ENCODE measurements at regions not wholly inside any gene's neighbourhood (a gene's known extent, or its start where the extent isn't known, plus 50 kb on each side); places are given as distances from the start of the nearest gene placed in this dataset.

DNA sequence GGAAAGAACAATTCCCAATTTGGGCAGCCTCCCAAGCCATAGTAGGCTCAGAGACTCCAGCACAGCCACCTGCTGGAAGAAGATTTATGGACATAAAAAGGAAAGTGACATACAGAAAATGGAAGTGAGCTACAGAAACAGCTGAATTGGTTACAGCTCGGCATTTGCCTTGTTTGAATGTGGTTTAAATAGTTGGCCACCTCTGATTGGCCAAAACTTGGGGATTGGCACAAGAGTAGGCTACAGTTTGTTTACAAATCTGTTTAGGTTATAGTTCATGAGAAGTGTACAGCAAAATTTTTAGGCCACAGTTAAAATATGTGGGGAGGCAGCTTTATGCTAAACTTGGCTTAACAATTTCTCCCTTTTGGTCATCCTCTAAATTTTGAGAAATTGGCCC lies 150.4 kb downstream of the MAGEC1 start:
- no peaks in the 10 kb centered on the region for H3K4me1 Mint-ChIP-seq (ENCODE audit: low read depth, unreplicated experiment)
- H3K4me3 Mint-ChIP-seq (ENCODE audit: unreplicated experiment) = no peak overlapping the region
- DNase-seq = no peak
- POLR2A ChIA-PET = no interaction called here
- CTCF ChIA-PET = no interaction called here
- H3K36me3 ChIP-seq (ENCODE audit: control insufficient read depth, insufficient read depth, low read length) = no peaks in the 10 kb centered on the region
- H3K36me3 Mint-ChIP-seq (ENCODE audit: insufficient read depth, unreplicated experiment) = no peaks in the 10 kb centered on the region
- no peaks in the 10 kb centered on the region for H3K27me3 ChIP-seq (replicated peaks; ENCODE audit: control insufficient read depth, insufficient read depth, low read length)
- no peak overlapping the region for H3K4me3 ChIP-seq (ENCODE audit: low read depth, low read length)
- H3K4me1 ChIP-seq = no peaks in the 10 kb centered on the region
- H3K9me3 ChIP-seq = no peaks in the 10 kb centered on the region
- no peaks in the 10 kb centered on the region for H3K27me3 Mint-ChIP-seq (ENCODE audit: insufficient read depth, unreplicated experiment)
- H3K9me3 Mint-ChIP-seq (ENCODE audit: unreplicated experiment) = no peaks in the 10 kb centered on the region
- intact Hi-C loops (cut with micrococcal nuclease; ENCODE audit: unreplicated experiment) = no loop called here
- TF ChIP-seq, protein P1, sequence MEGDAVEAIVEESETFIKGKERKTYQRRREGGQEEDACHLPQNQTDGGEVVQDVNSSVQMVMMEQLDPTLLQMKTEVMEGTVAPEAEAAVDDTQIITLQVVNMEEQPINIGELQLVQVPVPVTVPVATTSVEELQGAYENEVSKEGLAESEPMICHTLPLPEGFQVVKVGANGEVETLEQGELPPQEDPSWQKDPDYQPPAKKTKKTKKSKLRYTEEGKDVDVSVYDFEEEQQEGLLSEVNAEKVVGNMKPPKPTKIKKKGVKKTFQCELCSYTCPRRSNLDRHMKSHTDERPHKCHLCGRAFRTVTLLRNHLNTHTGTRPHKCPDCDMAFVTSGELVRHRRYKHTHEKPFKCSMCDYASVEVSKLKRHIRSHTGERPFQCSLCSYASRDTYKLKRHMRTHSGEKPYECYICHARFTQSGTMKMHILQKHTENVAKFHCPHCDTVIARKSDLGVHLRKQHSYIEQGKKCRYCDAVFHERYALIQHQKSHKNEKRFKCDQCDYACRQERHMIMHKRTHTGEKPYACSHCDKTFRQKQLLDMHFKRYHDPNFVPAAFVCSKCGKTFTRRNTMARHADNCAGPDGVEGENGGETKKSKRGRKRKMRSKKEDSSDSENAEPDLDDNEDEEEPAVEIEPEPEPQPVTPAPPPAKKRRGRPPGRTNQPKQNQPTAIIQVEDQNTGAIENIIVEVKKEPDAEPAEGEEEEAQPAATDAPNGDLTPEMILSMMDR (IDR thresholded peaks at IDR 0.05; ENCODE audit: insufficient read depth in 1 of 2, low read depth in 1 of 2, low read length in 1 of 2, severe bottlenecking in 1 of 2, unreplicated experiment in 1 of 2) = no peak
- no TSS peak for BruUV-seq (replicated peaks)
- H3K27ac Mint-ChIP-seq (ENCODE audit: unreplicated experiment) = no peak overlapping the region

GRCh38 chrX:142052238-142052637 lies 148.5 kb downstream of the MAGEC1 start:
- H3K9me3 Mint-ChIP-seq (ENCODE audit: unreplicated experiment) = no peaks in the 10 kb centered on the region
- Histone ChIP-seq H3K4me1 (no peaks in the 10 kb centered on the region), H3K36me3 (ENCODE audit: control insufficient read depth, insufficient read depth, low read length) (no peaks in the 10 kb centered on the region), H3K4me3 (ENCODE audit: low read depth, low read length) (no peak overlapping the region), H3K27me3 (replicated peaks; ENCODE audit: control insufficient read depth, insufficient read depth, low read length) (no peaks in the 10 kb centered on the region), H3K9me3 (no peaks in the 10 kb centered on the region)
- H3K36me3 Mint-ChIP-seq (ENCODE audit: insufficient read depth, unreplicated experiment) = no peaks in the 10 kb centered on the region
- no peaks in the 10 kb centered on the region for H3K27me3 Mint-ChIP-seq (ENCODE audit: insufficient read depth, unreplicated experiment)
- CTCF ChIA-PET = no interaction called here
- no peak for DNase-seq
- TF ChIP-seq, protein P1 (IDR thresholded peaks at IDR 0.05; ENCODE audit: insufficient read depth in 1 of 2, low read depth in 1 of 2, low read length in 1 of 2, severe bottlenecking in 1 of 2, unreplicated experiment in 1 of 2) = no peak
- no TSS peak for BruUV-seq (replicated peaks)
- H3K27ac Mint-ChIP-seq (ENCODE audit: unreplicated experiment) = no peak overlapping the region
- POLR2A ChIA-PET = no interaction called here
- no peaks in the 10 kb centered on the region for H3K4me1 Mint-ChIP-seq (ENCODE audit: low read depth, unreplicated experiment)
- intact Hi-C loops (cut with micrococcal nuclease; ENCODE audit: unreplicated experiment) = no loop called here
- H3K4me3 Mint-ChIP-seq (ENCODE audit: unreplicated experiment) = no peak overlapping the region

GRCh38 chrX:142043196-142043595 lies 139.5 kb downstream of the MAGEC1 start:
- H3K9me3 Mint-ChIP-seq (ENCODE audit: unreplicated experiment) = peaks cover 8% of the 10 kb centered on the region
- no TSS peak for BruUV-seq (replicated peaks)
- ChIA-PET POLR2A (no interaction called here), CTCF (no interaction called here)
- intact Hi-C loops (cut with micrococcal nuclease; ENCODE audit: unreplicated experiment) = no loop called here
- Histone ChIP-seq H3K9me3 (no peaks in the 10 kb centered on the region), H3K4me3 (ENCODE audit: low read depth, low read length) (no peak overlapping the region), H3K4me1 (no peaks in the 10 kb centered on the region), H3K36me3 (ENCODE audit: control insufficient read depth, insufficient read depth, low read length) (no peaks in the 10 kb centered on the region), H3K27me3 (replicated peaks; ENCODE audit: control insufficient read depth, insufficient read depth, low read length) (no peaks in the 10 kb centered on the region)
- no peaks in the 10 kb centered on the region for H3K36me3 Mint-ChIP-seq (ENCODE audit: insufficient read depth, unreplicated experiment)
- H3K4me1 Mint-ChIP-seq (ENCODE audit: low read depth, unreplicated experiment) = no peaks in the 10 kb centered on the region
- no peak overlapping the region for H3K4me3 Mint-ChIP-seq (ENCODE audit: unreplicated experiment)
- no peaks in the 10 kb centered on the region for H3K27me3 Mint-ChIP-seq (ENCODE audit: insufficient read depth, unreplicated experiment)
- H3K27ac Mint-ChIP-seq (ENCODE audit: unreplicated experiment) = no peak overlapping the region
- TF ChIP-seq, protein P1 (IDR thresholded peaks at IDR 0.05; ENCODE audit: insufficient read depth in 1 of 2, low read depth in 1 of 2, low read length in 1 of 2, severe bottlenecking in 1 of 2, unreplicated experiment in 1 of 2) = no peak
- no peak for DNase-seq

Measured in Caco-2 (cell line).